ENCODE measurements at regions not wholly inside any gene's neighbourhood (a gene's known extent, or its start where the extent isn't known, plus 50 kb on each side); places are given as distances from the start of the nearest gene placed in this dataset.

- H3K4me1 ChIP-seq (ENCODE audit: control insufficient read depth in 2 of 3, insufficient read depth in 2 of 3, low read depth in 1 of 3, low read length in 3 of 3) = no peaks in the 10 kb centered on the region
- H3K36me3 ChIP-seq (ENCODE audit: control insufficient read depth in 2 of 3, insufficient read depth in 3 of 3, low read length in 3 of 3) = no peaks in the 10 kb centered on the region
- intact Hi-C loops (cut with DNase I) = no loop called here
- no peaks in the 10 kb centered on the region for H3K27me3 ChIP-seq (ENCODE audit: control insufficient read depth, insufficient read depth, low read length)
- DNase-seq (no peak), FAIRE-seq (no peak)
- no peaks in the 10 kb centered on the region for H3K9me3 ChIP-seq (ENCODE audit: control insufficient read depth in 2 of 3, insufficient read depth in 1 of 3, low read length in 3 of 3)
- H3K27ac ChIP-seq (ENCODE audit: low read depth in 2 of 2, low read length in 2 of 2) = no peak overlapping the region
- H3K9ac ChIP-seq (ENCODE audit: low read length in 3 of 3) = no peak overlapping the region
- no peak overlapping the region for H3K4me3 ChIP-seq (ENCODE audit: low read length in 3 of 3)
- TF ChIP-seq, protein P1, sequence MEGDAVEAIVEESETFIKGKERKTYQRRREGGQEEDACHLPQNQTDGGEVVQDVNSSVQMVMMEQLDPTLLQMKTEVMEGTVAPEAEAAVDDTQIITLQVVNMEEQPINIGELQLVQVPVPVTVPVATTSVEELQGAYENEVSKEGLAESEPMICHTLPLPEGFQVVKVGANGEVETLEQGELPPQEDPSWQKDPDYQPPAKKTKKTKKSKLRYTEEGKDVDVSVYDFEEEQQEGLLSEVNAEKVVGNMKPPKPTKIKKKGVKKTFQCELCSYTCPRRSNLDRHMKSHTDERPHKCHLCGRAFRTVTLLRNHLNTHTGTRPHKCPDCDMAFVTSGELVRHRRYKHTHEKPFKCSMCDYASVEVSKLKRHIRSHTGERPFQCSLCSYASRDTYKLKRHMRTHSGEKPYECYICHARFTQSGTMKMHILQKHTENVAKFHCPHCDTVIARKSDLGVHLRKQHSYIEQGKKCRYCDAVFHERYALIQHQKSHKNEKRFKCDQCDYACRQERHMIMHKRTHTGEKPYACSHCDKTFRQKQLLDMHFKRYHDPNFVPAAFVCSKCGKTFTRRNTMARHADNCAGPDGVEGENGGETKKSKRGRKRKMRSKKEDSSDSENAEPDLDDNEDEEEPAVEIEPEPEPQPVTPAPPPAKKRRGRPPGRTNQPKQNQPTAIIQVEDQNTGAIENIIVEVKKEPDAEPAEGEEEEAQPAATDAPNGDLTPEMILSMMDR (IDR thresholded peaks at IDR 0.05; ENCODE audit: borderline replicate concordance, extremely low read depth, insufficient read depth) = no peak
Observed at GRCh38 chr4:20044966-20045365, 206.7 kb upstream of the SLIT2 start.

DNA sequence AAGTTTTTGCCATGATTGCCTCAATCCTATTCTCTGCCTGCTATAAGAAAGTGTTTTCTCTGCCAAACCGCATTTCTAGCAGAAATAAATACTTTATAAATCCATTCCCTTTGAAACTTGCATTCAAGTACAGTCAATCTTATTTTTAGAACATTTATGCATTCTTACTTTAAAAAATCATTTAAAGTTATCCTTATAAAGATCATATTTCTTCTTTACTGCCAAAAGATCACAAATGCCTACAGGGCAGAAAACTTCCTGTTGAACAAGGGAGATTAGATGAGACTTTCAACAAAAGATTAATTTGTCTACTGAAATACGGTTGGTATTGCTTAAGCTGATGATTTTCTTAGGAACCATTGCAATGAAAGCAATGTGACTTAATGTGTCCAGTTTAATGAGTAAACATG is 207.2 kb upstream of the SLIT2 start:
- TF ChIP-seq, protein P1 (IDR thresholded peaks at IDR 0.05; ENCODE audit: borderline replicate concordance, extremely low read depth, insufficient read depth) = no peak
- H3K9ac ChIP-seq (ENCODE audit: low read length in 3 of 3) = no peak overlapping the region
- no peak overlapping the region for H3K27ac ChIP-seq (ENCODE audit: low read depth in 2 of 2, low read length in 2 of 2)
- no peak for FAIRE-seq
- no peaks in the 10 kb centered on the region for H3K9me3 ChIP-seq (ENCODE audit: control insufficient read depth in 2 of 3, insufficient read depth in 1 of 3, low read length in 3 of 3)
- H3K27me3 ChIP-seq (ENCODE audit: control insufficient read depth, insufficient read depth, low read length) = no peaks in the 10 kb centered on the region
- H3K4me1 ChIP-seq (ENCODE audit: control insufficient read depth in 2 of 3, insufficient read depth in 2 of 3, low read depth in 1 of 3, low read length in 3 of 3) = no peaks in the 10 kb centered on the region
- intact Hi-C loops (cut with DNase I) = no loop called here
- H3K4me3 ChIP-seq (ENCODE audit: low read length in 3 of 3) = no peak overlapping the region
- DNase-seq = no peak
- H3K36me3 ChIP-seq (ENCODE audit: control insufficient read depth in 2 of 3, insufficient read depth in 3 of 3, low read length in 3 of 3) = no peaks in the 10 kb centered on the region

DNA sequence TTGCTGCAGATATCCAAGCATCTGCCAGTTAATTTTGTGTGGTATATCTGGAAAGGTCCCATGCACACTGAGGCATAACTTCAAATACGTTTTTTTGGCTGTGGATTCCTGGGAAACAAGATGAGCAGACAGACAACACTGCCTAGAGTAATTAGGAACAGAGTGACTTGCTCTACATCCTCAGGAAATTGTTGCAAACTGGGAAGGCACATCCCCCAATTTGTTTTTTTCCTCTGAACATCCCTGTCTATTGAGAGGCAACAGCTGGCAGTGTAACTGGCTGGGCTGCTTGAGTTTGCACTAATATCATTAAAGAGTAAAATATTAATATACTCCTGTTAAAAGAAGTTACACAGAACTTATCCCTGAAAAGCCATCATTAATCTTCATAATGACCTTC is 207.7 kb upstream of the SLIT2 start:
- intact Hi-C loops (cut with DNase I) = no loop called here
- Histone ChIP-seq H3K27ac (ENCODE audit: low read depth in 2 of 2, low read length in 2 of 2) (no peak overlapping the region), H3K4me1 (ENCODE audit: control insufficient read depth in 2 of 3, insufficient read depth in 2 of 3, low read depth in 1 of 3, low read length in 3 of 3) (no peaks in the 10 kb centered on the region), H3K27me3 (ENCODE audit: control insufficient read depth, insufficient read depth, low read length) (no peaks in the 10 kb centered on the region), H3K9me3 (ENCODE audit: control insufficient read depth in 2 of 3, insufficient read depth in 1 of 3, low read length in 3 of 3) (no peaks in the 10 kb centered on the region), H3K9ac (ENCODE audit: low read length in 3 of 3) (no peak overlapping the region), H3K36me3 (ENCODE audit: control insufficient read depth in 2 of 3, insufficient read depth in 3 of 3, low read length in 3 of 3) (no peaks in the 10 kb centered on the region), H3K4me3 (ENCODE audit: low read length in 3 of 3) (no peak overlapping the region)
- DNase-seq (peak in 2 of 5 donors; percentile 32 to 64), FAIRE-seq (no peak)
- TF ChIP-seq, protein P1 (IDR thresholded peaks at IDR 0.05; ENCODE audit: borderline replicate concordance, extremely low read depth, insufficient read depth) = no peak

DNA sequence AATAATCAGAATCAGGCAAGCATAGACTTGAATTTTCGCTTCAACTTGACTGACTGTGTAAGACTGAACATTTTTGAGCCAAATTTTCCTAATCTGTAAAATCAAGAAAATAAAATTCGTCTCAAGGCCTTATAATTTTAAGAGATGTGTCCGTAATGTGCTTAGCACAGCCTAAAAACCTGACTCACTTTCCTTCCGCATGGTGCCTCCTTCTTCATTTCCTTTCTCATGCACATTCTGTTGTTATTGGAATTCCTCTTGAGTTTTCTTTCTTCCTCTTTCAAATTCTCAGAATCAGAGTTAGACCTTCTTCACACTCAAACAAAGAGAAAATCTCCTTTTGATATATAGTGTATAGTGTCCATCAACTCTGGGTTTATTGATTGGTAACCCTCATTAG is 208.9 kb upstream of the SLIT2 start:
- FAIRE-seq (no peak), DNase-seq (no peak)
- intact Hi-C loops (cut with DNase I) = no loop called here
- TF ChIP-seq, protein P1 (IDR thresholded peaks at IDR 0.05; ENCODE audit: borderline replicate concordance, extremely low read depth, insufficient read depth) = no peak
- Histone ChIP-seq H3K36me3 (ENCODE audit: control insufficient read depth in 2 of 3, insufficient read depth in 3 of 3, low read length in 3 of 3) (no peaks in the 10 kb centered on the region), H3K9me3 (ENCODE audit: control insufficient read depth in 2 of 3, insufficient read depth in 1 of 3, low read length in 3 of 3) (no peaks in the 10 kb centered on the region), H3K4me1 (ENCODE audit: control insufficient read depth in 2 of 3, insufficient read depth in 2 of 3, low read depth in 1 of 3, low read length in 3 of 3) (no peaks in the 10 kb centered on the region), H3K9ac (ENCODE audit: low read length in 3 of 3) (no peak overlapping the region), H3K27me3 (ENCODE audit: control insufficient read depth, insufficient read depth, low read length) (no peaks in the 10 kb centered on the region), H3K27ac (ENCODE audit: low read depth in 2 of 2, low read length in 2 of 2) (no peak overlapping the region), H3K4me3 (ENCODE audit: low read length in 3 of 3) (no peak overlapping the region)

All from kidney (tissue), 13 donors.